Psoas muscle (tissue), 7 donors: ENCODE measurements at regions not wholly inside any gene's neighbourhood (a gene's known extent, or its start where the extent isn't known, plus 50 kb on each side); places are given as distances from the start of the nearest gene placed in this dataset.

Experiments used
- ATAC-seq, 4 donors: fragments of 200-7000 bp; cut with Tn5 transposase; one replicate each; pipeline ENCODE4 v1.9.1; 2020; ENCODE audit warnings: moderate library complexity in 3 of 4, mild to moderate bottlenecking in 2 of 4
- DNase-seq, 2 donors: peaks; one replicate each; pipeline ENCODE4 v3.0.0-alpha.2; 2020
- H3K27ac ChIP-seq: fragments of 200-600 bp; one replicate; pipeline ENCODE4 v1.8.0; 2022
- H3K27me3 ChIP-seq, 3 donors: fragments of 200-600 bp in 1 of 3; one replicate each; pipeline versions ENCODE4 v1.6.1 to v1.8.0; 2013 to 2022; ENCODE audit warnings: low read length in 2 of 3, mild to moderate bottlenecking in 2 of 3, moderate library complexity in 1 of 3; ENCODE audit not compliant: insufficient read depth in 3 of 3
- H3K36me3 ChIP-seq, 2 donors: fragments of 200-600 bp in 1 of 2; one replicate each; pipeline versions ENCODE4 v1.6.1 to v1.8.0; 2013 to 2022; ENCODE audit warnings: low read depth in 1 of 2, mild to moderate bottlenecking in 1 of 2, moderate library complexity in 1 of 2; ENCODE audit not compliant: insufficient read depth in 1 of 2
- H3K4me1 ChIP-seq: fragments of 200-600 bp; one replicate; pipeline ENCODE4 v1.8.0; 2022
- H3K4me3 ChIP-seq: fragments of 200-600 bp; one replicate; pipeline ENCODE4 v1.8.0; 2022; ENCODE audit warnings: mild to moderate bottlenecking
- H3K9me3 ChIP-seq: fragments of 200-600 bp; one replicate; pipeline ENCODE4 v1.8.0; 2022
- WGBS, 3 donors: extraction: QIAGEN DNeasy Blood & Tissue Kit; methylation state at CpG; one replicate each; pipeline versions ENCODE4 v1.1.6 to v1.1.7; 2013; 5-methylcytosine and 5-hydroxymethylcytosine counted together
- intact Hi-C, 2 donors: fragments of 100-400 bp; cut with DNase I; formaldehyde crosslinking; loops; one replicate each; pipeline versions ENCODE4 v1.11.0 to v1.14.2; 2022
- TF ChIP-seq, protein P1 (sequence below): fragments of 200-600 bp; IDR thresholded peaks from one replicate; pipeline ENCODE4 v1.8.0; 2022; ENCODE audit warnings: antibody characterized with exemption
- donor health status: healthy with polysubstance abuse.
- donor health status: DM: no; HTN: no; CAD: no; lungs with moderate emphysema.
- donor health status: Bipolar disorder and iron deficiency.
- donor health status: healthy.
- donor health status: DM: yes; HTN: yes; CAD: no.
- donor health status: DM: no; HTN: no; CAD: no.
- donor health status: DM: yes; HTN: yes; CAD: no.

DNA sequence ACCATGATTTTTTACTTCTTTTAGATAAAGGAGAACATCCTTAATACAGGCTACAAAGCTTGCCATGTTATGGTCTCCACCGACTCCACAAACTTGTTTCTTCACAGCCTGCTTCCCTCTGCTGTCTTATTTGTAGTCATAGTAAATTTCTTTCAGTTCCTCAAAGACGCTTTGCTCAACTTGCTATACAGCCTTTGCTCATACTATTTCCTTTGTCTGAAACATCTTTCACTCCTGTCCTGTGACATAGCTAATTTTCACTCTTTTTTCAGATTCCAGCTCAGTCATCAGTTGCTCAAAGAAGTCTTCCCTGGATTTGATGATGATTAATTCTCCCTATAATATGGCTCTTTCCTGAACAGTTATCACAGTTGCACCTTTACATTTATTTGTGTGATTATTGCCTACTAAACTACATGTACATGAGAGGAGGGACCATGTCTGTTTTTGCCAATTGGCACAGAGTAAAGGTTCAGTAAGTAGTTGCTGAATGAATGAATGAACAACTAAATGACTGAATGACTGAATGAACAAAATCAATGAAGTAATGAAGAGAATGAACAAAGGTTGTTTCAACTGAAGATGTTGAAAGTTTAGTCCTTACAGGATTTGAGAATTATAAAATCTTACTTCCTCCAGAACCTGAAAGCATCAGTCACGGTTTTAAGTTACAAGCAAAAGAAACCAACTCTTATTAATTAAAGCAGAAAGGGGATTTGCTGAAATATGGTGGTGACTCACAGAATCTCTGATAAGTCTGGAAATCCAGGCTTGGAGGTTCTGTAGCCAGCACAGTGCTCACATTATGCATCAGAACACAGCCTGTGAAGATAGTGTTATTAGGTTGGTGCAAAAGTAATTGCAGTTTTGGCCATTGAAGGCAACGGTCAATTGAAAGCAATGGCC lies 186.4 kb upstream of the FAM98A start:
- Histone ChIP-seq H3K36me3 (no peaks in the 10 kb centered on the region), H3K27me3 (no peaks in the 10 kb centered on the region), H3K27ac (no peak overlapping the region), H3K4me3 (no peak overlapping the region), H3K9me3 (no peaks in the 10 kb centered on the region), H3K4me1 (no peaks in the 10 kb centered on the region)
- intact Hi-C loops = no loop called here
- TF ChIP-seq, protein P1, sequence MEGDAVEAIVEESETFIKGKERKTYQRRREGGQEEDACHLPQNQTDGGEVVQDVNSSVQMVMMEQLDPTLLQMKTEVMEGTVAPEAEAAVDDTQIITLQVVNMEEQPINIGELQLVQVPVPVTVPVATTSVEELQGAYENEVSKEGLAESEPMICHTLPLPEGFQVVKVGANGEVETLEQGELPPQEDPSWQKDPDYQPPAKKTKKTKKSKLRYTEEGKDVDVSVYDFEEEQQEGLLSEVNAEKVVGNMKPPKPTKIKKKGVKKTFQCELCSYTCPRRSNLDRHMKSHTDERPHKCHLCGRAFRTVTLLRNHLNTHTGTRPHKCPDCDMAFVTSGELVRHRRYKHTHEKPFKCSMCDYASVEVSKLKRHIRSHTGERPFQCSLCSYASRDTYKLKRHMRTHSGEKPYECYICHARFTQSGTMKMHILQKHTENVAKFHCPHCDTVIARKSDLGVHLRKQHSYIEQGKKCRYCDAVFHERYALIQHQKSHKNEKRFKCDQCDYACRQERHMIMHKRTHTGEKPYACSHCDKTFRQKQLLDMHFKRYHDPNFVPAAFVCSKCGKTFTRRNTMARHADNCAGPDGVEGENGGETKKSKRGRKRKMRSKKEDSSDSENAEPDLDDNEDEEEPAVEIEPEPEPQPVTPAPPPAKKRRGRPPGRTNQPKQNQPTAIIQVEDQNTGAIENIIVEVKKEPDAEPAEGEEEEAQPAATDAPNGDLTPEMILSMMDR = no peak
- ATAC-seq (no peak), DNase-seq (no peak)
- WGBS, 3 donors = 81 to 91% (median 87%) methylated on average over 4 of the region's 4 CpGs

DNA sequence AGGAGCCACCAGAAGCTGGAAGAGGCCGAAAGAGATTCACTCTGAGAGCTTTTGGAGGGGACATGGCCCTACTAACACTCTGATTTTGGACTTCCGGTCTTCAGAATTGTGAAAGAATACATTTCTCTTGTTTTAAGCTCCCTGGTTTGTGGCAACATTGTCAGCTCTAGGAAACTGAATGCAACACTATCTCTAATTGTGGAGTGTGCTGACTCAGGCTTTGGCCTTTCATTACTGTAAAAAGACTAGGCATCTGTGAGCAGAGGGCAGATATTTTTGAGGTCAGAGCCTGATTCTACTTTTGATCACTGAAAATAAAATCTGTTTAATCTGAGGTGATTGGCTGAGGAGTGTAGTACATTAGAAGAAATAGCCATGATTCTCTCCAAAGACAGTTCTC lies 185.4 kb upstream of the FAM98A start:
- TF ChIP-seq, protein P1 = no peak
- Histone ChIP-seq H3K4me3 (no peak overlapping the region), H3K27me3 (no peaks in the 10 kb centered on the region), H3K9me3 (no peaks in the 10 kb centered on the region), H3K4me1 (no peaks in the 10 kb centered on the region), H3K27ac (no peak overlapping the region), H3K36me3 (no peaks in the 10 kb centered on the region)
- ATAC-seq (no peak), DNase-seq (no peak)
- 86 to 98% (median 93%) methylated on average over 2 of the region's 2 CpGs for WGBS, 3 donors
- intact Hi-C loops = no loop called here

DNA sequence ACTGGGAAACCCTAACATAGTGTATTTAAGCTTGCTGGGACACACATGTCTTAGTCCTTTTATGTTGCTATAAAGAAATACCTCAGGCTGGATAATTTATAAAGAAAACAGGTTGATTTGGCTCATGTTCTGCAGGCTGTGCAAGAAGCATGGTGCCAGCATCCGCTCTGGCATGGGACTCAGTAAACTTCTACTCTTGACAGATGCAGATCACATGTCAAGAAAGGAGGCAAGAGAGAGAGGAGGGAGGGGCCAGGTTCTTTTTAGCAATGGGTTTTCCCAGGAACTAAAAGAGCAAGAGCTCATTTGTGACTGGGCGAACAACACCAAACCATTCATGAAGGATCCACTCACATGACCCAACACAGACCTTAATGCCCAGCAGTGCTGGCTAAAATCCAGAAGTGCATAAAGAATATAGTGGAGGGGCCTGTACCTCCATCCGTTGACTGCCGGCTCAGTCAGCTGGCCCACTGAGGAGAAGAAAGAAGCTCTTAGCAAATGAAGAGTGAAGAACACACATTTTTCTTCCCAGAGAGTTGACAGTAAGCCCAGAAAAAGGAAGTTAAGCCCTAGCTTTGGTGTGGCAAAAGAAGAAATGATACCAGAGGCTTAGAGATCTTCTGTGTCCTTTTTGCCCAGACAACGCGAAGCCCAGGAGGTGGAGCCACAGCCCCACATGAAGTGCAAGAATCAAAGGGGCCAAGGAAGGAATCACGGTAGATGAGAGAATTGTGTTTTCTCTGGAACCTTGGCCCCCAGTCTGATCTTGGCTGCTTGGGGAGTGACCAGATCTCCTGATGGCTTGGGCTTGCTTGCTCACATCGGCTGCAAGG lies 183.5 kb upstream of the FAM98A start:
- Histone ChIP-seq H3K4me3 (no peak overlapping the region), H3K4me1 (no peaks in the 10 kb centered on the region), H3K9me3 (no peaks in the 10 kb centered on the region), H3K27ac (no peak overlapping the region), H3K27me3 (no peaks in the 10 kb centered on the region), H3K36me3 (no peaks in the 10 kb centered on the region)
- 65 to 72% (median 70%) methylated on average over 8 of the region's 8 CpGs for WGBS, 3 donors
- TF ChIP-seq, protein P1 = no peak
- intact Hi-C loops = no loop called here
- ATAC-seq = peak in 2 of 4 donors; percentile 24 to 51
- no peak for DNase-seq

DNA sequence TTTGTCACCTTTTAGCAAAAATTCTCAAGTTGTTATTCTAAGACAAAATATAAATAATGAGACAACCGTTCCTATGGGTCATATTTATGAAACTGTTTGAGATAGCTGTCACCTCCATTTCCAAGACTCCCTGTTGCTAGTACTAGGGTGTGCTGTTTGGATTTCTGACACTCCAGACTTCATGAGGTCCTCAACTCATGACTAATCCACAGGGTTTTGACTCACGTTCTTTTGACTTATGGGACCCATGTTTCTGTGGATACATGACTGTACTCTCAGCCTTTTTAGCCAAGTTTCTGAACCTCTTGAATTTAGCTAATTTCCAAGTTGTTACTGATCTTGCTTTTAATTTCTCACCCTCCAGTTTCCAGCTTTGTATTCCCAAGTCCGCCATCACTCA lies 178.7 kb upstream of the FAM98A start:
- TF ChIP-seq, protein P1 = no peak
- ATAC-seq (no peak), DNase-seq (no peak)
- Histone ChIP-seq H3K9me3 (no peaks in the 10 kb centered on the region), H3K27me3 (no peaks in the 10 kb centered on the region), H3K4me1 (no peaks in the 10 kb centered on the region), H3K36me3 (no peaks in the 10 kb centered on the region), H3K27ac (no peak overlapping the region), H3K4me3 (no peak overlapping the region)
- intact Hi-C loops = no loop called here
- WGBS, 3 donors = 71 to 77% (median 72%) methylated on average over 3 of the region's 3 CpGs
